GM21717 (cell line): ENCODE measurements at regions not wholly inside any gene's neighbourhood (a gene's known extent, or its start where the extent isn't known, plus 50 kb on each side); places are given as distances from the start of the nearest gene placed in this dataset.
"Not testable (repeated sequence)": the region's sequence is repeated elsewhere in the genome, so short reads cannot be mapped to it uniquely, and the experiment has no call there.

Experiments
- ATAC-seq: cut with Tn5 transposase; IDR thresholded peaks from one replicate; pipeline ENCODE4 v1.9.1; 2021; ENCODE audit warnings: mild to moderate bottlenecking, moderate library complexity; ENCODE audit not compliant: unreplicated experiment

DNA sequence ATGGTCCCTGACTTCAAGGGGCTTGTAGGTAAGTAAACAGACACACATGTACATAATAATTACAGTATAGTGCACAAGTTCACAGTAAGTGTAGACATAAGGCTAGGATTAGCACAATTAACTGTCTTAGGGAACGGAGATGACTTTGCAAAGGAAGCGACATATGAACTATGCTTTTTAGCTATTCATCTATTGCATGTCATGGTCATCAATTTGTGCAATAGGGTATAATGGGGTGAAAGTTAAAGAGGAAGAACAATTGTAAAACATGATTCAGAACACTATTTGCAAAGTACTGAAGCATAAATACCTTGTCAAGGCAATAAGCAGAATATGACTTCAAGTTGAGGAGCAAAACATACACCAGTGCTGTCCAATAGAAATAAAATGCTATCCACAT is 112.3 kb upstream of the SLC8A1 start:
- no peak for ATAC-seq

GRCh38 chr2:40579247-40579646 is 127.4 kb upstream of the SLC8A1 start:
- ATAC-seq = no peak

GRCh38 chr2:40584432-40584831 is 132.5 kb upstream of the SLC8A1 start:
- ATAC-seq = no peak

- no peak for ATAC-seq
These were observed 139.9 kb upstream of the SLC8A1 start for GRCh38 chr2:40591774-40592173.

DNA sequence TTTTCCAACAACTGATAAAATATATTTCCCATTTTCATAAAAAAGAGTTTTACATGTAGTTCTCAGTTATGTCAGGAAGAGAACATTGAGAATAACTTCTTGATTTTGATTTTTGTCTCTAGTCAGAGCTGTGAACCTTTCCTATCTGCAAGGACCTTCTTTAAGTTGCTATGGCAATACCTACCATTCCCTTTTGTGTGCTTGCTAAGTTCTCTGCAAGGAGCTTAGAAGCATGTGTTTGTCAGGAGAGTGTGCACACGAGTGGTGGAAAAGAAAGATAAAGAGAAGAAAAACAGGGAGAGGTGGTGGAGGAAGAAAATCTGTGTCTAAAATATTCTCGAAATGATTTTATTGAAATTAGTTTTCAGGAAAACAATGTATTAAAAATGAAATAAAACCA is 140.3 kb upstream of the SLC8A1 start:
- no peak for ATAC-seq

- no peak for ATAC-seq
These were observed 155.0 kb upstream of the SLC8A1 start for GRCh38 chr2:40606862-40607261.

- no peak for ATAC-seq
These were observed 159.3 kb upstream of the SLC8A1 start for GRCh38 chr2:40611196-40611595.

DNA sequence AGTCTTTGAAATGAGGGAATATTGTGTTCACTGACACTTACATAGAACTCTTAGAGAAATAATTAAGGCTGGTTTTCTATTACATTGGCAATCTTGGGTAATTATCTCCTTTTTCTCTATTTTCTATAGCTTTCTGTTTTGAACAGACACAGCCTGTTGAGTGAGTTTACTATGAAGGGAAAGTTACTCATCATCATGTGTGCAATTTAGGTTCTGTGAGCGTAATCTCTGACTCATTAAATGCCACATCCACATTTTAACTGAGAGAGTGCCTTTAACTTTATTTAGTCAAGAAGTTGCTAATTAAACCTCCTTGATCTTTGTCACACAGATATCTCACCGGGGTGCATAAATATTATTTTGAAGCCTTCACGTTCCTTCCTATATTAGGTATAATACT is 174.0 kb upstream of the SLC8A1 start:
- ATAC-seq = no peak

GRCh38 chr2:40628556-40628955 is 176.7 kb upstream of the SLC8A1 start:
- ATAC-seq = no peak

- no peak for ATAC-seq
These were observed 178.0 kb upstream of the SLC8A1 start for GRCh38 chr2:40629768-40630434.

DNA sequence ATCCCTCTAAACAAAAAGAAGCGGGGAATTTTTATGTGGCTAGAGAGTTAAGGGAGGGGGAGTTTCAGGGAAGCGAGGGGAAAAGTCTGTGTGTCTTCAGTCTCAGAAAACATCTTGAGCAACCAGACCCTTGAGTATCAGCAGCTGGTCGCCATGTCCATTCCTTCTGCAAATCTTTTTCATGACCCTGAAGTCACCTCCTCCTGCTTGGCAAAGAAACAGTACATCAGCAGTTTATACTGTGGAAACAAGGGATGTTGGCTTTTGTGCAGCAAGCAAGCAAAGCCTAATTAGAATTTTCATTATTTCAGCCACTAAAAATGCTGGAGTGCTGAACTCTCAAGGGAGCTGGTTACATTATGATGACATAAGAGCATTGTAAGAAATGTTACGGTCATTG is 187.4 kb upstream of the SLC8A1 start:
- no peak for ATAC-seq

GRCh38 chr2:40642237-40642636 is 190.3 kb upstream of the SLC8A1 start:
- ATAC-seq = no peak

DNA sequence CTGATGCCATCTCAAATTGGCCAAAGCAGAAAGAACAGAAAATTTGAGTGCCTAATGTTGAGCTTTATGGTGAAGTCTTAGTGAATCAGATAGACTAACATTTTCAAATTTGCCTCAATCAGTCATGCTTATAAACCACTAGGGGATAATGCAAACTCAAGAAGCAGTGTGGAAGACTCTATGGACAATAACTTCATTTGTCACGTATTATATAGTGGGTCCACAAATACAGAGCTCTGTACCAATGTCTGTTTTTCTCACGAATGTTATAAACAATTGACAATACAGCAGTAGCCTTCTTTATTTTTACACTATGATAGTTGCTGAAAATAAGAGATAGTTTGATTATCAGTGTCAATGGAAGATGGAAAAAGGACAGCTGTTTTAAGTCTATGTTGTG is 190.8 kb upstream of the SLC8A1 start:
- ATAC-seq = no peak

GRCh38 chr2:40646642-40647041 is 194.8 kb upstream of the SLC8A1 start:
- ATAC-seq = no peak

- no peak for ATAC-seq
These were observed 200.3 kb upstream of the SLC8A1 start for GRCh38 chr2:40652155-40652554.

DNA sequence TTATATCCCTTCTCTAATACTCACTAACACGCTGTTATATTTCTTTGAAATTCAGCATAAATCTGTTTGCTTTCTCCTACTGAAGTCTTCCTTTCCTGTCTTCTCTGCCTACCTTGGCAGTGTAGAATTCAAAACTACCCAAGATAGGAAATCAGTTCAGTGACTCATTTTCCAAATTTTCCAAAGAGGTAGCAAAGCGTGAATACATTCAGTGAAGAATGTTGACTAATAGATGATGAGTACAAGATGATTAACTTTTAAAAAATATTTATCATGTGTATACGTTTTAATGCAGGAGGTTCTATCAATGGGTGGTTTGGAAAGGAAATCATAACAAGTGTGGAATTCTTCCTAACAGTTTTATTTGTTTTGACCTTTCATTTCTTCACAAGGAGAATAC is 201.9 kb upstream of the SLC8A1 start:
- ATAC-seq = no peak

GRCh38 chr2:40654346-40654745 is 202.5 kb upstream of the SLC8A1 start:
- no peak for ATAC-seq

- no peak for ATAC-seq
These were observed 207.1 kb upstream of the SLC8A1 start for GRCh38 chr2:40658941-40659340.

DNA sequence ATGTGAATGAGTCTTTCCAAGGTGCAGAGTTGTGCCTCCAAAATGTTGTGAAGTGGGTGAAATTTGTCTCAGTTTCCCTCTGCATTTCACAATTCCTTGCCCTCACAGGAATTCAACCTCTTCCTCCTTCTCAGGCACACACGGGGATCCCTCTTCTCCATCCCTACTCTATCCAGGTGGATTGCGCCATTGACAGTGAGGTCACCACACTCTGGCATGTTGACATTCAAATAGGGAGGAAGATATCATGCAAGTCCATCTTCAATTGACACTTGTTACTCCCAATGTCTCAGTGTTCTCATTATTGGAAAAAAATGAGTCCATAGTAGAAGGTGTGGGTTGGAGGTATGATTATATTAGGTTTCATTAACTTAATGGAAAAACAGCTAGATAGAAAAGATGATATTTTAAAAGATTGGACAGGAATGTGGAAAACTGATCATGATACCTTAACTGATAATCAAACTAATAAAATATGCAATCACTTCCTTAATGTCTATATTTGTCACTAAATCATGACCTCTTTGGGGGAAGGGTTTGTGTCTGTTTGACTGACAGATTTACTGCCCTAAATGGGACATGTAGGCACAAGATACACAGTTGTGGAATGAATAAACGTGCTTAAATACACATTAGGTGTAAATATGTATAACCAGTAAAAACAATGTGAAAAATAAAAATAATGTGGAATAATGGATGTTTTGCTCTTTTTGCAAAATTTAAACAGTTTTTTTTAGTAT is 213.8 kb upstream of the SLC8A1 start:
- no peak for ATAC-seq

DNA sequence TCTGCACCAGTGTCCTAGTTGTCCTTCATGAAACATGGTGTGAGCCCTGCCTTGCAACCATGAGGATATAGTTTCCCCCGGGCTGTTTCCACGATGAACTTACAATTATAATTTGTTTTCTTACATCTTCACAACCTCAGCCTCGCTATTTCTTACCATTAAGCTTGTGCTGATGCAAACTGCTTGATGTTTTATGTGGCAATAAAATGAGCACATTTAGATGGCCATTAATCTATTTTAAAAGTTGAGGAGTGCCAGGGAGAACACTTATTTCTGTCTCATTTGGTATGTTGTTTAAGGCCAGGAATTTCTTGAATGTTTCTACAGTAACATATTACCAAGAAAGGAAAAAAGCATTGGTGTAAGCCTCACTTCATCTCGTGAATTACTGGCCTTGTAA is 214.5 kb upstream of the SLC8A1 start:
- ATAC-seq = no peak

DNA sequence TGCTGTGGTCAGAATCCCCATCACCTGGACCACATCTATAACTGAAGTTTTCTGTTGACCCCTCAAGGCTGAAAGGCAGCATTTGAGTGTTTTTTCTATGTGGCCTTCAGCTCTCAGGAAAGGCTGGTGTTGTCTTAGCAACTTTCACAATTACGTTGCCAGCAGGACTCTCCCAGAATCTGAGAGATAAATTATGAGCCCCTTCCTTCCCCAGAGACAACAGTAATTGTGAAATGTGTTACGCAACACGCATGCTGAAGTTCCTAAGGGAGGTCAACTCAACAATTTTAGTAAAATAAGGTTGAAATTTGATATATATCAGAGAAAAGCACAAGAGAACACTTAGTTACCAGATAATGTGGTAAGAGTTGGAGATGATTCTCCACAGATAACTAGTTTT is 216.5 kb upstream of the SLC8A1 start:
- no peak for ATAC-seq

GRCh38 chr2:40676134-40676790 is 224.4 kb upstream of the SLC8A1 start:
- ATAC-seq = not testable (repeated sequence)
